ENCODE measurements at regions not wholly inside any gene's neighbourhood (a gene's known extent, or its start where the extent isn't known, plus 50 kb on each side); places are given as distances from the start of the nearest gene placed in this dataset.

DNA sequence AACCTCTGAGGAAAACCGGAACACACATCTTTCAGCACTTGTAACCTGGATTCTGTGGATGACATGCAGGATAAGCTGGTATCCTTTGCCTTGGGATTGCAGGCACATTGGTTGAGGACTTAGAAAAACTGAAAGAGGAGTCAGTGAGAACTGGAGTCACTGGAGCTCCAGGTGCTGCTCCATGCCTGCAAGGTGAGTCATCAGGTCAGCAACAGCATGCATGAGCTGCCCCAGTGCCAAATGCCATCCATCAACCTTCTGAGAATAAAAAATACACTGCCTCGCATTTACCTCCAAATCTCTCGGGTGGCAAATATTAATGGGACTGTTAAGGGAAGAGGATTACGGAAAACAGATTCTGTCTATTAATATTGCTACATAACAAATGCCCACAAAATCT, 729.1 kb downstream of the NTRK3 start:
- Histone ChIP-seq H3K4me3 (no peak overlapping the region), H3K9me3 (ENCODE audit: low read depth, low read length) (no peaks in the 10 kb centered on the region), H3K36me3 (ENCODE audit: insufficient read depth, low read length) (no peaks in the 10 kb centered on the region), H3K27ac (no peak overlapping the region), H3K9ac (ENCODE audit: insufficient read length) (no peak overlapping the region)
- TF ChIP-seq POLR2AphosphoS5 (IDR thresholded peaks at IDR 0.05; ENCODE audit: borderline replicate concordance, low read depth, low read length) (no peak), FOXP2 (optimal IDR thresholded peaks at IDR 0.05; ENCODE audit: control extremely low read depth, extremely low read length, insufficient read depth) (no peak), EZH2 (IDR thresholded peaks at IDR 0.05) (no peak)
- no peak for DNase-seq (ENCODE audit: low read depth, low spot score)

DNA sequence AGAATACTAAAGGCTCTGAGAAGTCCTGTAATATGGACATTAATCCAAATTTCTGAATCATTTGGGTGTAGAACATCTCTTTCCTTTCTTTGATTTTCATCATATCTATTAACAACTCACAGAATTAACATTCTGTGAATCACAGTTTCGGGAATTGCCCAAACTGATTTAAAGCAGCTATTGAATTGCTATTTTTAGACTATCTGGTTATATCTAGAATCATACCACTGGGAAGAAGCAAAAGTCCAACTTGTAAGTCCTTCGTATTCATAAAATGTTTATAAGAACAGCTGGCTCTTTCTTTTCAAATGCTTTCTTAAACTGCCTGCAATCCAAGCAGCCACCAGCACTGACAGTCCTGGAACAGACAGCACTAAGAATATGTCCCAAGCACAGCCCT, 733.0 kb downstream of the NTRK3 start:
- Histone ChIP-seq H3K9ac (ENCODE audit: insufficient read length) (no peak overlapping the region), H3K4me3 (no peak overlapping the region), H3K27ac (no peak overlapping the region), H3K9me3 (ENCODE audit: low read depth, low read length) (no peaks in the 10 kb centered on the region), H3K36me3 (ENCODE audit: insufficient read depth, low read length) (no peaks in the 10 kb centered on the region)
- no peak for TF ChIP-seq POLR2AphosphoS5 (IDR thresholded peaks at IDR 0.05; ENCODE audit: borderline replicate concordance, low read depth, low read length)
- no peak for TF ChIP-seq FOXP2 (optimal IDR thresholded peaks at IDR 0.05; ENCODE audit: control extremely low read depth, extremely low read length, insufficient read depth)
- no peak for TF ChIP-seq EZH2 (IDR thresholded peaks at IDR 0.05)
- no peak for DNase-seq (ENCODE audit: low read depth, low spot score)

DNA sequence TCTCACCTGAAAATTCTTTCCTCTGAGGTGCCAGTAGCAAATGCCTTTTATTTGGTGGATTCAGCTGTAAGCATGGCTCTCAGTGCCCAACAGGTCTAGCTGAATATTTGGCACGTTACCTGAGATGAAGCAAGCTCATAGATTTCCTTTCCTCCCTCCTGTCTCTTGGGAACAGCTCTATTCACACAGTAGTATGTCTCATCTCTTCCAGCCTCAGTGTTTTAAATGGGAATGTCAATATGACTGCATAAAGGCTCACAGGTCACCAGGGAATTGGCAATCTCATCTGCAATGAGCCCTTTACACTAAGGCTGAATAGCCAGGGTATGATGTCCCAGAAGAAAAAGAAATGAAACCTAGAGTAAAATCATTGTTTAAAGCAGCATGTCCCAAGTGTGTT, 733.5 kb downstream of the NTRK3 start:
- TF ChIP-seq EZH2 (IDR thresholded peaks at IDR 0.05): no peak
- TF ChIP-seq FOXP2 (optimal IDR thresholded peaks at IDR 0.05; ENCODE audit: control extremely low read depth, extremely low read length, insufficient read depth): no peak
- TF ChIP-seq POLR2AphosphoS5 (IDR thresholded peaks at IDR 0.05; ENCODE audit: borderline replicate concordance, low read depth, low read length): no peak
- Histone ChIP-seq H3K27ac (no peak overlapping the region), H3K36me3 (ENCODE audit: insufficient read depth, low read length) (no peaks in the 10 kb centered on the region), H3K9ac (ENCODE audit: insufficient read length) (no peak overlapping the region), H3K4me3 (no peak overlapping the region), H3K9me3 (ENCODE audit: low read depth, low read length) (no peaks in the 10 kb centered on the region)
- DNase-seq (ENCODE audit: low read depth, low spot score): no peak

DNA sequence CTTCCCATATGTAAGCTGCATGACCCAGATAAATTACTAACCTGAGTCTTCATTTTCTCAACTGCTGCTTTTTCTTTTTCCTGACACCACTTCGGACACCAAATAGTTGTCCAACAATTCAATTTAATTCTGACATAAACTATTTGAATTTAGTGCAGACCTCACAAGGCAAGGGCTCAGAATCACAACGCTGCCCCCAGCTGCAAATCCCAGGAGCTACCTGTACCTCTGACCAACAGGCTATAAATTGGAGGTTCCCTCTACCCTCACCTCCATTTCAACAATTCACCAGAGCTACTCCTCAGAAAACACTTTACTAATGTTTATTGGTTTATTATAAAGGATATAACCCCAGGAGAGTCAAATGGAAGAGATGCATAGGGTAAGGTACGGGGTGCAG, 737.6 kb downstream of the NTRK3 start:
- Histone ChIP-seq H3K4me3 (no peak overlapping the region), H3K27ac (no peak overlapping the region), H3K36me3 (ENCODE audit: insufficient read depth, low read length) (no peaks in the 10 kb centered on the region), H3K9me3 (ENCODE audit: low read depth, low read length) (no peaks in the 10 kb centered on the region), H3K9ac (ENCODE audit: insufficient read length) (no peak overlapping the region)
- DNase-seq (ENCODE audit: low read depth, low spot score): no peak
- TF ChIP-seq POLR2AphosphoS5 (IDR thresholded peaks at IDR 0.05; ENCODE audit: borderline replicate concordance, low read depth, low read length) (no peak), EZH2 (IDR thresholded peaks at IDR 0.05) (no peak), FOXP2 (optimal IDR thresholded peaks at IDR 0.05; ENCODE audit: control extremely low read depth, extremely low read length, insufficient read depth) (no peak)

DNA sequence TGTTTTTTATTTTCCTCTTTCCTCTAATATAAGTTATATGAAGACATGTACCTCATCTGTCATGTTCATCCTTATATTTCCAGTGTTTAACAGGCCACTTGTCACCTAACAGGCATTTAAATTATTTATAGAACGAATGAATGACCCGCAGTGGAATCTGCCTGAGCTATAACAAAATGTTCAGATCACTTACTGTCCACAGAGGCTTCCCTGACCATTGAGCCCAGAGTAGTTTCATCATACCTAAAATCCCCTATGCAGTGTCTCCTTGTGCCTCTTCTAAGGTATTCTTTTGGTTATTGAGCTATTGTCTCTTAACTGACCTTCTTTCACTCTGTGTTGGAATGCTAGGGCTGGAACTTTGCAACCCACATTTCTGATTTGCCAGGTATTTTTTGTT, 748.5 kb downstream of the NTRK3 start:
- Histone ChIP-seq H3K9me3 (ENCODE audit: low read depth, low read length) (no peaks in the 10 kb centered on the region), H3K36me3 (ENCODE audit: insufficient read depth, low read length) (no peaks in the 10 kb centered on the region), H3K9ac (ENCODE audit: insufficient read length) (no peak overlapping the region), H3K4me3 (no peak overlapping the region), H3K27ac (no peak overlapping the region)
- TF ChIP-seq EZH2 (IDR thresholded peaks at IDR 0.05): no peak
- TF ChIP-seq FOXP2 (optimal IDR thresholded peaks at IDR 0.05; ENCODE audit: control extremely low read depth, extremely low read length, insufficient read depth): no peak
- no peak for TF ChIP-seq POLR2AphosphoS5 (IDR thresholded peaks at IDR 0.05; ENCODE audit: borderline replicate concordance, low read depth, low read length)
- no peak for DNase-seq (ENCODE audit: low read depth, low spot score)

DNA sequence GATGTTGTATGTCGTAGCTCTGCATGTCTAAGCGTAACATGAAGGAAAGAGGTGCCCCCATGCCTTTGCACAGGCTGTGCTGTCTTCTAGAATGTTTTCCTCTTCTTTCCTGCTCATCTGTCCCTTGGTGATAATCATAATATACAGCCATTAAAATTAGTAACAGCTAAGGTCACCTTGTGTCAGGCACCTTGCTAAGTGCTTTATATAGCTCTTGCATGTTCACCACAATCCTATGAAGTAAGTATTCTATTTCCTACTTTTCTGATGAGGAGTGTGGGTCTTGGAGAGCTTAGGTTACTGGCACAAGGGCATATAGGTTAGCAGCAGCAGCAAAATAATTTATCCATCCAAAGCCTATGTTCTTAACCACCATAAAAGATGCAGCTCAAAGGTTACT, 754.4 kb downstream of the NTRK3 start:
- H3K9ac ChIP-seq (ENCODE audit: insufficient read length): no peak overlapping the region
- TF ChIP-seq EZH2 (IDR thresholded peaks at IDR 0.05) (no peak), FOXP2 (optimal IDR thresholded peaks at IDR 0.05; ENCODE audit: control extremely low read depth, extremely low read length, insufficient read depth) (no peak), POLR2AphosphoS5 (IDR thresholded peaks at IDR 0.05; ENCODE audit: borderline replicate concordance, low read depth, low read length) (no peak)
- no peaks in the 10 kb centered on the region for H3K36me3 ChIP-seq (ENCODE audit: insufficient read depth, low read length)
- no peaks in the 10 kb centered on the region for H3K9me3 ChIP-seq (ENCODE audit: low read depth, low read length)
- DNase-seq (ENCODE audit: low read depth, low spot score): no peak
- H3K27ac ChIP-seq: no peak overlapping the region
- no peak overlapping the region for H3K4me3 ChIP-seq

DNA sequence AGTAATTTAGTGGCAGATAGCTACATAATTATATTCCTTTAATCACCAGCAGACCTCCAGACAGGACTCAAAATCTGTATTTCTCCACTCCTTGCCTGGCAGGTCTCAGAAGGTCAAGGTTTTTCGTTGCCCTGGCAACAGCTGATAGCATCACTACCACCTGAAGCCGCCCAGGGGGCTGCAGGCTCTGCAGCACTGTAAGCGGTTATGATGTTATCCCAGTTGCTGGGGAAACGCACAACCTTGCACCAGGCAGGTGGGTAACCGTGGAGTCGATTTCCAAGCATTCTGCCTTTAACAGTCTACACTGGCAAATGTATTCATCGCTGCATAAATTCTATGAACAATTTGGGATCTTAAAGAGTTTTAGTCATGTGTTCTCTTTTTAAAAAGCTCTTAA, 756.3 kb downstream of the NTRK3 start:
- H3K36me3 ChIP-seq (ENCODE audit: insufficient read depth, low read length): no peaks in the 10 kb centered on the region
- no peak overlapping the region for H3K4me3 ChIP-seq
- H3K9me3 ChIP-seq (ENCODE audit: low read depth, low read length): no peaks in the 10 kb centered on the region
- no peak for TF ChIP-seq FOXP2 (optimal IDR thresholded peaks at IDR 0.05; ENCODE audit: control extremely low read depth, extremely low read length, insufficient read depth)
- TF ChIP-seq EZH2 (IDR thresholded peaks at IDR 0.05): no peak
- no peak for TF ChIP-seq POLR2AphosphoS5 (IDR thresholded peaks at IDR 0.05; ENCODE audit: borderline replicate concordance, low read depth, low read length)
- no peak overlapping the region for H3K27ac ChIP-seq
- no peak overlapping the region for H3K9ac ChIP-seq (ENCODE audit: insufficient read length)
- no peak for DNase-seq (ENCODE audit: low read depth, low spot score)

DNA sequence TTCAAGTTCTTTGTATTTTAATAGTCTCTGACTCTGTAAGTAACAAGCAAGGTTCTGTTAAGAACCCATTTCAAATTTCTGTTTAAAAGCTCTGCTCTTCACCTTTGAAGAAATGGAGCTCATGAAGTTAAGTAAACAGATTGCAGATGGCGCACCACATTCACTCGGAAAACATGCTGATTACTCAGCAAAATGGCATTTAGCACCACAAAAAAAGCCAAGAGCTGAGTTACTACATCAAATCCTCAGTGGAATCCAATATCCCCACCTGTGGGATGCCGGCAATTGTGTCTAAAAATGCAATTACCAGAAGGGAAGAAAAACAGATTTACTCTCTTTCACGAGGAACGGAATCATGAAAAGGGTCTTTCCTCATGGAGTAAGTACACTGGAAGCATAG, 758.0 kb downstream of the NTRK3 start:
- Histone ChIP-seq H3K9ac (ENCODE audit: insufficient read length) (no peak overlapping the region), H3K4me3 (no peak overlapping the region), H3K36me3 (ENCODE audit: insufficient read depth, low read length) (no peaks in the 10 kb centered on the region), H3K27ac (no peak overlapping the region), H3K9me3 (ENCODE audit: low read depth, low read length) (no peaks in the 10 kb centered on the region)
- TF ChIP-seq EZH2 (IDR thresholded peaks at IDR 0.05) (no peak), FOXP2 (optimal IDR thresholded peaks at IDR 0.05; ENCODE audit: control extremely low read depth, extremely low read length, insufficient read depth) (no peak), POLR2AphosphoS5 (IDR thresholded peaks at IDR 0.05; ENCODE audit: borderline replicate concordance, low read depth, low read length) (no peak)
- no peak for DNase-seq (ENCODE audit: low read depth, low spot score)

DNA sequence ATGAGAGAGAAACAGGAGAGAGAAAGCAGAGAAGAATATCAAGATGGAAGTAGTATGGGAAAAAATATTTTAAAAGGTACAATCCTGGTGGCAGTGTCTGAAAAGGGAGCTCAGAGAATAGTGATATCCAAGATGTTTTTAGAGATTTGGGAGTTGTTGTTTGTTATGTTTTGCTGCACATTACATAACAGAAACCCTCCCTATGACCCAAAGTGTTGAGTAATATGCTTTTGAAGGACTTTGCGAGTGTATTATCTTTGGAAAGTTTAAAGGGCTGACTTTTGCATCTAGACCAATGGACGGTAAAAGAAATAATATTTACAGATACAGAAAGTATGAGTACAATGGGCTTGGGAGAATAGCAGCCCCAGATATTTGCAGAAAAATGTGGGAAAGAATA, 759.7 kb downstream of the NTRK3 start:
- H3K4me3 ChIP-seq: no peak overlapping the region
- no peak for DNase-seq (ENCODE audit: low read depth, low spot score)
- no peaks in the 10 kb centered on the region for H3K9me3 ChIP-seq (ENCODE audit: low read depth, low read length)

More for the DNA sequence above, 759.7 kb downstream of the NTRK3 start:
- no peak for TF ChIP-seq POLR2AphosphoS5 (IDR thresholded peaks at IDR 0.05; ENCODE audit: borderline replicate concordance, low read depth, low read length)
- TF ChIP-seq EZH2 (IDR thresholded peaks at IDR 0.05): no peak
- no peak for TF ChIP-seq FOXP2 (optimal IDR thresholded peaks at IDR 0.05; ENCODE audit: control extremely low read depth, extremely low read length, insufficient read depth)
- Histone ChIP-seq H3K36me3 (ENCODE audit: insufficient read depth, low read length) (no peaks in the 10 kb centered on the region), H3K9ac (ENCODE audit: insufficient read length) (no peak overlapping the region), H3K27ac (no peak overlapping the region)
